ENCODE measurements at regions not wholly inside any gene's neighbourhood (a gene's known extent, or its start where the extent isn't known, plus 50 kb on each side); places are given as distances from the start of the nearest gene placed in this dataset.
"Not testable (repeated sequence)": the region's sequence is repeated elsewhere in the genome, so short reads cannot be mapped to it uniquely, and the experiment has no call there.

- intact Hi-C loops (cut with DNase I; ENCODE audit: low total_unique reads) = no loop called here
- Histone ChIP-seq H3K27me3 (no peaks in the 10 kb centered on the region), H3K9me3 (no peaks in the 10 kb centered on the region), H3K4me1 (no peaks in the 10 kb centered on the region), H3K27ac (no peak overlapping the region), H3K4me3 (no peak overlapping the region), H3K36me3 (no peaks in the 10 kb centered on the region)
- 60 to 63% methylated on average over 2 of the region's 2 CpGs for WGBS, 2 donors (ENCODE audit: low coverage in 1 of 2)
- no peak for TF ChIP-seq POLR2AphosphoS5 (IDR thresholded peaks at IDR 0.05)
- no peak for TF ChIP-seq POLR2A (IDR thresholded peaks at IDR 0.05)
- no peak for TF ChIP-seq CTCF (IDR thresholded peaks at IDR 0.05)
- TF ChIP-seq EP300 (IDR thresholded peaks at IDR 0.05; ENCODE audit: low read depth) = no peak
- in situ Hi-C loops (cut with MboI; ENCODE audit: low pct_ligation_motif_present in 1 of 4, low pct_unique_long_range_greater_than_20kb in 1 of 4, low sequenced_read_pairs in 3 of 4) = no loop called here
- no peak for DNase-seq
Observed at GRCh38 chr11:15361316-15361715, 246.6 kb downstream of the INSC start.

DNA sequence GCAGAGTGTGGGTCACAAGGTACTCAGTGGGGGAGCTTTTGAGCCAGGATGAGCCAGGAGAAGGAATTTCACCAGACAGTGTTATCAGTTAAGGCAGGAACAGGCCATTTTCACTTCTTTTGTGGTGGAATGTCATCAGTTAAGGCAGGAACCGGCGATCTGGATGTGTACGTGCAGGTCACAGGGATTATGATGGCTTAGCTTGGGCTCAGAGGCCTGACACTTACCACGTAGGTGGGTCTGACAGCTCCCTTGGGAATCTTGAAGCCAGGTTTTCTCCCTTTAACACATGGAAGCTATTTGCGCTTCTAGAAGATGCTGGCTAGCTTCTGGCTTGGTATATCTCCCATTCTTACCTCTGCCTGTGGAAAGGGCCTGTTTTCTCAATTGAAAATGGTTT is 250.6 kb downstream of the INSC start:
- H3K36me3 ChIP-seq; H3K27me3 ChIP-seq; H3K4me3 ChIP-seq; H3K9me3 ChIP-seq; in situ Hi-C loops (cut with MboI; ENCODE audit: low pct_ligation_motif_present in 1 of 4, low pct_unique_long_range_greater_than_20kb in 1 of 4, low sequenced_read_pairs in 3 of 4); H3K27ac ChIP-seq; H3K4me1 ChIP-seq; intact Hi-C loops (cut with DNase I; ENCODE audit: low total_unique reads); DNase-seq: not testable (repeated sequence)
- 74 to 80% methylated on average over 1 to 5 of the region's 5 CpGs for WGBS, 2 donors (ENCODE audit: low coverage in 1 of 2)

DNA sequence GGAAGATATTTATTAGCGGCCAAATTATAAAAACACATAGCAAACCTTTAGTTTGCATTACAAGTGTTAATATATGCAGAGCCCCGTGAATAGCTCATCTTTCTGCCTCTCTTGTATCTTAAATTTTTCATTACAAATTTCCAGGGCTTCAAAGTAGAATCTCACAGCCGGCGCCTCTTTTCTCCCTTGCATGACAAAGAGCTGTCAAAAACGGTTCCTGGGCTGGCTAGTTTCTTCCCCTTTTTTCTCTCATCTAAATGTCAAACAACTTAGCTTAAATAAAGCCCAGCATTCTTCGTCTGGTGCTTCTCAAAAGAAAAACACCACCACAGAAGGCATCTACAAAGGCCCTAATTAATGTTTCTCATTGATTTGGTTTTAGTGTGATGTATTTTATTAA is 253.0 kb downstream of the INSC start:
- no peaks in the 10 kb centered on the region for H3K9me3 ChIP-seq
- H3K4me1 ChIP-seq = no peaks in the 10 kb centered on the region
- intact Hi-C loops (cut with DNase I; ENCODE audit: low total_unique reads) = no loop called here
- 28 to 41% methylated on average over 6 of the region's 6 CpGs for WGBS, 2 donors (ENCODE audit: low coverage in 1 of 2)
- H3K27ac ChIP-seq = no peak overlapping the region
- H3K4me3 ChIP-seq = no peak overlapping the region
- no peak for TF ChIP-seq EP300 (IDR thresholded peaks at IDR 0.05; ENCODE audit: low read depth)
- no peak for TF ChIP-seq CTCF (IDR thresholded peaks at IDR 0.05)
- no peak for TF ChIP-seq POLR2A (IDR thresholded peaks at IDR 0.05)
- TF ChIP-seq POLR2AphosphoS5 (IDR thresholded peaks at IDR 0.05) = no peak
- no peaks in the 10 kb centered on the region for H3K36me3 ChIP-seq
- no peak for DNase-seq
- in situ Hi-C loops (cut with MboI; ENCODE audit: low pct_ligation_motif_present in 1 of 4, low pct_unique_long_range_greater_than_20kb in 1 of 4, low sequenced_read_pairs in 3 of 4) = no loop called here
- H3K27me3 ChIP-seq = no peaks in the 10 kb centered on the region

DNA sequence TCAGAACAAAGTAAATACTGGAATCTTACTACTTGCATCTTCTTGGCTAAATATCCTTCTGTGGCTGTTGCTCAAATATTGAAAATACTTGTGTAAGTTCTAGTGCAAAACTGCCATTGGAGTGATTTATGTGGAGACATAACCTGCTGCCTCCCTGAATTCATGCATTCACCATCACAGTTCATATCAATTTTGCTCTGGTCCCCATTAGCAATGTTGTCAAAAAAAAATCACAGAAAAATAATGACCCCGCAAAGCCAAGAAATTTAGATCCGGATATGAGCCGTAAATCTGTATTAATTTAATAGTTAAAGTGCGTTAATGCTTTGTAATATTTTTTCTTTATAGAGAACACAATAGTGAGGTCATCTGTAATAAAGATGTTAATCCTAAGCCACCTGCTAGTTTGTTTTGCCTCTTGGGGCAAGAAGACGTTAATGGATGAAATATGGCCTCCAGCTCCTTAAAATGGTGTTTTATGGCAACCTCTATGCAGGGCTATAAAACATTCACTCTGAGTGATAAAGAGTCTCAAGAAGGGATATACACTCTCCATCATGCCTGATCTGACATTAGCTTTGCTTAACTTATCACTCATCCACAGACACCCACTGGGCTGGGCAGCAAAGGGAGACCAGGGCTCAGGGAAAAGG is 255.9 kb downstream of the INSC start:
- H3K4me3 ChIP-seq = no peak overlapping the region
- H3K27ac ChIP-seq = no peak overlapping the region
- TF ChIP-seq CTCF (IDR thresholded peaks at IDR 0.05) (no peak), POLR2A (IDR thresholded peaks at IDR 0.05) (no peak), POLR2AphosphoS5 (IDR thresholded peaks at IDR 0.05) (no peak), EP300 (IDR thresholded peaks at IDR 0.05; ENCODE audit: low read depth) (no peak)
- H3K9me3 ChIP-seq = no peaks in the 10 kb centered on the region
- no peaks in the 10 kb centered on the region for H3K27me3 ChIP-seq
- H3K36me3 ChIP-seq = no peaks in the 10 kb centered on the region
- no peak for DNase-seq
- no peaks in the 10 kb centered on the region for H3K4me1 ChIP-seq
- in situ Hi-C loops (cut with MboI; ENCODE audit: low pct_ligation_motif_present in 1 of 4, low pct_unique_long_range_greater_than_20kb in 1 of 4, low sequenced_read_pairs in 3 of 4) = no loop called here
- intact Hi-C loops (cut with DNase I; ENCODE audit: low total_unique reads) = no loop called here
- 70 to 75% methylated on average over 5 of the region's 5 CpGs for WGBS, 2 donors (ENCODE audit: low coverage in 1 of 2)

- H3K27me3 ChIP-seq = no peaks in the 10 kb centered on the region
- no peaks in the 10 kb centered on the region for H3K36me3 ChIP-seq
- H3K9me3 ChIP-seq = no peaks in the 10 kb centered on the region
- in situ Hi-C loops (cut with MboI; ENCODE audit: low pct_ligation_motif_present in 1 of 4, low pct_unique_long_range_greater_than_20kb in 1 of 4, low sequenced_read_pairs in 3 of 4) = no loop called here
- WGBS, 2 donors (ENCODE audit: low coverage in 1 of 2) = 27 to 60% methylated on average over 1 of the region's 1 CpG
- no peaks in the 10 kb centered on the region for H3K4me1 ChIP-seq
- H3K27ac ChIP-seq = no peak overlapping the region
- DNase-seq = no peak
- intact Hi-C loops (cut with DNase I; ENCODE audit: low total_unique reads) = no loop called here
- H3K4me3 ChIP-seq = no peak overlapping the region
- no peak for TF ChIP-seq EP300 (IDR thresholded peaks at IDR 0.05; ENCODE audit: low read depth)
- TF ChIP-seq POLR2A (IDR thresholded peaks at IDR 0.05) = no peak
- no peak for TF ChIP-seq POLR2AphosphoS5 (IDR thresholded peaks at IDR 0.05)
- TF ChIP-seq CTCF (IDR thresholded peaks at IDR 0.05) = no peak
Observed at GRCh38 chr11:15371533-15371932, 256.8 kb downstream of the INSC start.
